Amygdala (tissue), 56 donors: ENCODE measurements at regions not wholly inside any gene's neighbourhood (a gene's known extent, or its start where the extent isn't known, plus 50 kb on each side); places are given as distances from the start of the nearest gene placed in this dataset.
"Not testable (repeated sequence)": the region's sequence is repeated elsewhere in the genome, so short reads cannot be mapped to it uniquely, and the experiment has no call there.

Source experiments
- DNase-seq, 56 donors: peaks; one replicate each; lab custom pipeline; 2025; lab: John Stamatoyannopoulos, UW

GRCh38 chr5:155815248-155815647, 511.7 kb upstream of the SGCD start:
- DNase-seq: no peak

GRCh38 chr5:155822177-155822576, 504.8 kb upstream of the SGCD start:
- no peak for DNase-seq

GRCh38 chr5:155826611-155827507, 500.1 kb upstream of the SGCD start:
- no peak for DNase-seq

- not testable (repeated sequence) for DNase-seq
These were observed 499.5 kb upstream of the SGCD start for GRCh38 chr5:155827508-155827815.

GRCh38 chr5:155827949-155828348, 499.0 kb upstream of the SGCD start:
- no peak for DNase-seq

GRCh38 chr5:155831491-155831890, 495.5 kb upstream of the SGCD start:
- DNase-seq: no peak

- no peak for DNase-seq
These were observed 493.7 kb upstream of the SGCD start for GRCh38 chr5:155833287-155833686.

GRCh38 chr5:155834271-155834975, 492.5 kb upstream of the SGCD start:
- no peak for DNase-seq

GRCh38 chr5:155836089-155836803, 490.7 kb upstream of the SGCD start:
- DNase-seq: no peak

- no peak for DNase-seq
These were observed 488.6 kb upstream of the SGCD start for GRCh38 chr5:155838394-155838793.

- no peak for DNase-seq
These were observed 487.5 kb upstream of the SGCD start for GRCh38 chr5:155839251-155840037.

GRCh38 chr5:155844542-155844941, 482.4 kb upstream of the SGCD start:
- DNase-seq: no peak

GRCh38 chr5:155850370-155850769, 476.6 kb upstream of the SGCD start:
- no peak for DNase-seq

- no peak for DNase-seq
These were observed 460.0 kb upstream of the SGCD start for GRCh38 chr5:155866971-155867370.

GRCh38 chr5:155867522-155868088, 459.4 kb upstream of the SGCD start:
- no peak for DNase-seq

- no peak for DNase-seq
These were observed 456.3 kb upstream of the SGCD start for GRCh38 chr5:155870636-155871035.

GRCh38 chr5:155871623-155872022, 455.3 kb upstream of the SGCD start:
- DNase-seq: no peak

- no peak for DNase-seq
These were observed 454.2 kb upstream of the SGCD start for GRCh38 chr5:155872629-155873220.

- no peak for DNase-seq
These were observed 447.9 kb upstream of the SGCD start for GRCh38 chr5:155878991-155879575.
